Fibroblast of the aortic adventitia (primary cell): ENCODE measurements at regions not wholly inside any gene's neighbourhood (a gene's known extent, or its start where the extent isn't known, plus 50 kb on each side); places are given as distances from the start of the nearest gene placed in this dataset.
"Not testable (repeated sequence)": the region's sequence is repeated elsewhere in the genome, so short reads cannot be mapped to it uniquely, and the experiment has no call there.

Experiments
- DNase-seq: peaks from one replicate; pipeline ENCODE4 v3.0.0-alpha.2; 2010; ENCODE audit warnings: low read depth
- H3K4me3 ChIP-seq: 2 replicates; pipeline ENCODE4 v1.5.1; 2011; ENCODE audit warnings: low read depth, mild to moderate bottlenecking, control low read depth, low read length, moderate library complexity
- CTCF ChIP-seq: IDR thresholded peaks from 2 replicates; pipeline ENCODE4 v1.5.1; 2011; ENCODE audit warnings: mild to moderate bottlenecking, low read length, control low read depth, inconsistent platforms; ENCODE audit not compliant: insufficient read depth

- DNase-seq, result no peak
- no peak overlapping the region for H3K4me3 ChIP-seq
- no peak for TF ChIP-seq CTCF
These were observed 647.0 kb upstream of the PCDH7 start for GRCh38 chr4:30073011-30073710.

- DNase-seq, result not testable (repeated sequence)
These were observed 627.6 kb upstream of the PCDH7 start for GRCh38 chr4:30092420-30093128.

GRCh38 chr4:30094887-30095286 is 625.3 kb upstream of the PCDH7 start:
- H3K4me3 ChIP-seq, result no peak overlapping the region
- DNase-seq, result peak; percentile 2
- TF ChIP-seq CTCF, result no peak

More at GRCh38 chr4:30092420-30093128, 627.6 kb upstream of the PCDH7 start:
- H3K4me3 ChIP-seq, result not testable (repeated sequence)

- no peak for TF ChIP-seq CTCF
- H3K4me3 ChIP-seq, result no peak overlapping the region
- DNase-seq, result peak; percentile 18
These were observed 616.7 kb upstream of the PCDH7 start for GRCh38 chr4:30103455-30103854.

- H3K4me3 ChIP-seq, result no peak overlapping the region
- peak; percentile 13 for DNase-seq
- no peak for TF ChIP-seq CTCF
These were observed 603.8 kb upstream of the PCDH7 start for GRCh38 chr4:30116401-30116800.

- no peak for DNase-seq
- TF ChIP-seq CTCF, result no peak
- H3K4me3 ChIP-seq, result no peak overlapping the region
These were observed 602.7 kb upstream of the PCDH7 start for GRCh38 chr4:30117433-30117832.

- H3K4me3 ChIP-seq, result no peak overlapping the region
- TF ChIP-seq CTCF, result no peak
These were observed 597.5 kb upstream of the PCDH7 start for GRCh38 chr4:30122711-30123110.

GRCh38 chr4:30124621-30125020 is 595.5 kb upstream of the PCDH7 start:
- not testable (repeated sequence) for DNase-seq, H3K4me3 ChIP-seq

More at GRCh38 chr4:30122711-30123110, 597.5 kb upstream of the PCDH7 start:
- peak; percentile 7 for DNase-seq
